K562 (cell line): ENCODE measurements at regions not wholly inside any gene's neighbourhood (a gene's known extent, or its start where the extent isn't known, plus 50 kb on each side); places are given as distances from the start of the nearest gene placed in this dataset.

Source experiments
- CTCF ChIP-seq, 3 experiments: IDR thresholded peaks in 2 of 3; conservative IDR thresholded peaks in 1 of 3; 2 replicates each; pipeline ENCODE4 v1.5.1; 2011 to 2012; ENCODE audit warnings: low read length in 3 of 3, mild to moderate bottlenecking in 3 of 3, control low read depth in 2 of 3, improper control_type of control experiment in 1 of 3, inconsistent platforms in 1 of 3, low read depth in 1 of 3, mixed read lengths in 1 of 3, moderate library complexity in 1 of 3; ENCODE audit not compliant: insufficient read depth in 2 of 3
- GABPA ChIP-seq: fragments of 200-800 bp; sonication (Bioruptor generic); conservative IDR thresholded peaks from 2 replicates; pipeline ENCODE4 v1.6.1; 2016; ENCODE audit warnings: low read depth, missing genetic modification characterization, missing compliant biosample characterization
- MAFK ChIP-seq: IDR thresholded peaks from 2 replicates; pipeline ENCODE4 v1.6.1; 2011; ENCODE audit warnings: low read length, improper control_type of control experiment
- NR1H2 ChIP-seq: sonication (generic); formaldehyde crosslinking; IDR thresholded peaks from 2 replicates; pipeline ENCODE4 v1.4.0; 2020; ENCODE audit warnings: mild to moderate bottlenecking, missing genetic modification reagents
- PML ChIP-seq: IDR thresholded peaks from 2 replicates; pipeline ENCODE4 v1.6.1; 2012; ENCODE audit warnings: low read length, inconsistent platforms
- POLR2A ChIP-seq: fragments of 450-650 bp; conservative IDR thresholded peaks from 2 replicates; pipeline ENCODE4 v1.6.1; 2016
- SMAD4 ChIP-seq: fragments of 250-450 bp; sonication (Bioruptor Pico); conservative IDR thresholded peaks from 2 replicates; pipeline ENCODE4 v1.8.0; 2021; ENCODE audit warnings: inconsistent platforms, mild to moderate bottlenecking, moderate library complexity
- SPI1 ChIP-seq: IDR thresholded peaks from 2 replicates; pipeline ENCODE4 v1.6.1; 2011; ENCODE audit warnings: low read depth, low read length, control low read depth, borderline replicate concordance
- TARDBP ChIP-seq: fragments of 450-650 bp; IDR thresholded peaks from 2 replicates; pipeline ENCODE4 v1.6.1; 2016
- ZNF384 ChIP-seq: IDR thresholded peaks from 2 replicates; pipeline ENCODE4 v1.6.1; 2012; ENCODE audit warnings: low read depth, low read length, improper control_type of control experiment
- ZNF41 ChIP-seq: fragments of 250-450 bp; sonication (Bioruptor Pico); conservative IDR thresholded peaks from 2 replicates; pipeline ENCODE4 v1.4.0; 2020; ENCODE audit warnings: mild to moderate bottlenecking
- TF ChIP-seq, protein P1 (sequence below): fragments of 250-450 bp; sonication (Bioruptor Pico); IDR thresholded peaks from 2 replicates; pipeline ENCODE4 v1.5.0; 2020; ENCODE audit warnings: mild to moderate bottlenecking

GRCh38 chr11:91005458-91005857 is 782.6 kb upstream of the CHORDC1 start:
- TF ChIP-seq PML, result no peak
- no peak for TF ChIP-seq GABPA
- no peak for TF ChIP-seq POLR2A
- no peak for TF ChIP-seq CTCF (IDR thresholded peaks at IDR 0.05 in 2 of 3, conservative IDR thresholded peaks at IDR 0.05 in 1 of 3; ENCODE audit: insufficient read depth in 2 of 3, low read depth in 1 of 3, low read length in 3 of 3)
- peak; percentile 95 for TF ChIP-seq MAFK
- TF ChIP-seq, protein P1, sequence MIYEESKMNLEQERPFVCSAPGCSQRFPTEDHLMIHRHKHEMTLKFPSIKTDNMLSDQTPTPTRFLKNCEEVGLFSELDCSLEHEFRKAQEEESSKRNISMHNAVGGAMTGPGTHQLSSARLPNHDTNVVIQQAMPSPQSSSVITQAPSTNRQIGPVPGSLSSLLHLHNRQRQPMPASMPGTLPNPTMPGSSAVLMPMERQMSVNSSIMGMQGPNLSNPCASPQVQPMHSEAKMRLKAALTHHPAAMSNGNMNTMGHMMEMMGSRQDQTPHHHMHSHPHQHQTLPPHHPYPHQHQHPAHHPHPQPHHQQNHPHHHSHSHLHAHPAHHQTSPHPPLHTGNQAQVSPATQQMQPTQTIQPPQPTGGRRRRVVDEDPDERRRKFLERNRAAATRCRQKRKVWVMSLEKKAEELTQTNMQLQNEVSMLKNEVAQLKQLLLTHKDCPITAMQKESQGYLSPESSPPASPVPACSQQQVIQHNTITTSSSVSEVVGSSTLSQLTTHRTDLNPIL, result no peak
- TF ChIP-seq SMAD4 (CRISPR knock-in tag), result no peak
- no peak for TF ChIP-seq NR1H2
- no peak for TF ChIP-seq TARDBP
- TF ChIP-seq ZNF41 (CRISPR knock-in tag), result no peak
- TF ChIP-seq SPI1, result no peak
- no peak for TF ChIP-seq ZNF384
